DMS153 treated with DMSO at 0.1 percent for 48 hours (cell line): ENCODE measurements at regions not wholly inside any gene's neighbourhood (a gene's known extent, or its start where the extent isn't known, plus 50 kb on each side); places are given as distances from the start of the nearest gene placed in this dataset.

Experiments used
- DNase-seq: peaks from one replicate; lab custom pipeline; 2025; ENCODE audit not compliant: unreplicated experiment; lab: John Stamatoyannopoulos, UW

- no peak for DNase-seq
Measured at GRCh38 chr6:90436403-90436802, 139.8 kb upstream of the BACH2 start.

GRCh38 chr6:90435207-90435899 lies 138.7 kb upstream of the BACH2 start:
- no peak for DNase-seq

GRCh38 chr6:90434094-90434493 lies 137.5 kb upstream of the BACH2 start:
- DNase-seq, result no peak

- DNase-seq, result no peak
Measured at GRCh38 chr6:90432937-90433336, 136.3 kb upstream of the BACH2 start.

GRCh38 chr6:90432041-90432775 lies 135.6 kb upstream of the BACH2 start:
- no peak for DNase-seq

- no peak for DNase-seq
Measured at GRCh38 chr6:90431576-90431975, 134.9 kb upstream of the BACH2 start.

GRCh38 chr6:90429713-90430112 lies 133.1 kb upstream of the BACH2 start:
- DNase-seq, result no peak

- no peak for DNase-seq
Measured at GRCh38 chr6:90428514-90428913, 131.9 kb upstream of the BACH2 start.

GRCh38 chr6:90425161-90425641 lies 128.6 kb upstream of the BACH2 start:
- DNase-seq, result no peak

- no peak for DNase-seq
Measured at GRCh38 chr6:90424580-90424979, 127.9 kb upstream of the BACH2 start.

- DNase-seq, result no peak
Measured at GRCh38 chr6:90421666-90422065, 125.0 kb upstream of the BACH2 start.

- no peak for DNase-seq
Measured at GRCh38 chr6:90420500-90420899, 123.9 kb upstream of the BACH2 start.

GRCh38 chr6:90417385-90417784 lies 120.7 kb upstream of the BACH2 start:
- no peak for DNase-seq

GRCh38 chr6:90416322-90416721 lies 119.7 kb upstream of the BACH2 start:
- DNase-seq, result no peak

- DNase-seq, result no peak
Measured at GRCh38 chr6:90415178-90415577, 118.5 kb upstream of the BACH2 start.

- no peak for DNase-seq
Measured at GRCh38 chr6:90414352-90414751, 117.7 kb upstream of the BACH2 start.

- DNase-seq, result peak; percentile 81
Measured at GRCh38 chr6:90413867-90414266, 117.2 kb upstream of the BACH2 start.

- DNase-seq, result no peak
Measured at GRCh38 chr6:90413396-90413795, 116.8 kb upstream of the BACH2 start.

GRCh38 chr6:90412538-90413369 lies 116.1 kb upstream of the BACH2 start:
- DNase-seq, result no peak

GRCh38 chr6:90411292-90411781 lies 114.7 kb upstream of the BACH2 start:
- no peak for DNase-seq

- no peak for DNase-seq
Measured at GRCh38 chr6:90409700-90410099, 113.1 kb upstream of the BACH2 start.
